ENCODE measurements at regions not wholly inside any gene's neighbourhood (a gene's known extent, or its start where the extent isn't known, plus 50 kb on each side); places are given as distances from the start of the nearest gene placed in this dataset.

DNA sequence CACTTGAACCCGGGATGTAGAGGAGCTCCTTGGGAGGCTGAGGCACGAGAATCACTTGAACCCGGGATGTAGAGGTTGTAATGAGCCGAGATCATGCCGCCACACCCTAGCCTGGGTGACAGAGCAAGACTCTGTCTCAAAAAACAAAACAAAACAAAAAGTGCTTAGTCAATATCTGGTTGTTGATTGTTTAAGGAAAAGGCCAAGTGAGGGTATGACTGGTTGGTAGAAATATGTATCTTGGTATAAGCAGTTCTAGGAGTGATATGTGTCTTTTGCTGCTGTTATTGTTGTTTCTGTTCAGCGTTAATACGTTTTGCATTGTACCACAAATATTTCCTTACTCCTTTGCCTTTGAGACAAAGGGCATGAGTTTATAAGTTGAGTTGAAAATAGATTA lies 210.7 kb upstream of the DMRT1 start:
- DNase-seq (ENCODE audit: low spot score), result no peak

DNA sequence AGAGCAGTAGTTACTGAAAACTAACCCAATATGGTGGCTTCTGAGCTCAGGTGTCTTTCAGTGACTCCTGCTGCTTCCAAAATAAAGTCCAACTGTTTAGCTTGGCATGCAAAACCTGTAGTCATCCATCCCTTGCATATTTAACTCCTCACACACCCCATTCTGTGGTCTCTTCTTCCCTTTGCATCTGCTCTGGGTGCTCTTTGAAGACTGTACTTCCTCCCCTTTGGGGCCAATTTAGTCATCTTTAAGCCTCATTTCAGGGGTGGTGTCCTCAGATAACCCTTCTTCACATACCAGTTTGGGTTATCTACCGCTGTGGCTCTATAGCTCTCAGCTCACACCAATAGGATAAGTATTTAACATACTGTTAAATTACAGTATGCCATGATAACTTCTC lies 209.9 kb upstream of the DMRT1 start:
- DNase-seq (ENCODE audit: low spot score), result no peak

DNA sequence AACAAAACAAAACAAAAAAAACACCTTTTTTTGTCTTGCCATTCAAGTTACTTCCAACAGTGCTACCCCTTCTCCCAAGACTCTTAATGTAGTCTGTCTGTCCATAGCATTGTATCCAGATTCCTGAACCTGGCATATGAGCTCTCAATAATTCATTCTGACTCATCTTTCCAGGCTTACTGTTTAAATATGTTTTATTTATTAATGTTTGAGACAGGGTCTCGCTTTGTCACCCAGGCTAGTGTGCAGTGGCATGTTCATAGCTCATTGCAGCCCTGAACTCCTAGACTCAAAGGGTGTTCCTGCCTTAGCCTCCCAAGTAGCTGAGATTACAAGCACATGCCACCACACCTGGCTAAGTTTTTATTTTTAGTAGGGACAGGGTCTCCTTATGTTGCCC lies 208.0 kb upstream of the DMRT1 start:
- no peak for DNase-seq (ENCODE audit: low spot score)

DNA sequence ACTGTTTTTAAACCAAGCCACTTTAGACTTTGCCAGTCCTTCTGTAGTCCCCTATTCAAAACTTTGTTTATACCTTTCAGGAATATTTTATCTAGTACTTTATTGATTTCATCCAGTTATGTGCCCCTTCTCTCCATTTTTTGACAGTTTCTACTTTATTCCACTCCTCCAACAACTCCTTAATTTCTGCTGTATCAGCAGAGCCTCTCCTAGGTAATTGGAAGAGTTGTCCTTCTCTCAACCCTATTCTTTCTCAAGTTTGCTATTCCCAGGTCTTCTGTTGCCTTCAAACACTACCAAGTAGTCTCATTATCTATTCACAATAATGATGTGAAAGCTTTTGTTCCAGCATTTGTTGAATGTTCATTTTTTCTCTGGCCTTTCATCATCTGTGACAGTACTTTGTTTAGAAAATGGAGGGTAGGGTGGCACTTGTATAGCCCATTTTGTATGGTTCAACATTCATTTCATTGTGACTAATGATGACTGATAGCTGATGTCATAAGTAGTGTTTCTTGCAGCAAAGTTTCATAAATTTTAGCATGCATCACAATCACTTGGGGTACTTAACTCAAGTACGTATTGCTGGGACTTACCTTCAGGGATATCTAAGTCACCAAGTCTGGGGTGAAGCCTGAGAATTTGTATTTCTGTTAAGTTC lies 204.4 kb upstream of the DMRT1 start:
- no peak for DNase-seq (ENCODE audit: low spot score)

DNA sequence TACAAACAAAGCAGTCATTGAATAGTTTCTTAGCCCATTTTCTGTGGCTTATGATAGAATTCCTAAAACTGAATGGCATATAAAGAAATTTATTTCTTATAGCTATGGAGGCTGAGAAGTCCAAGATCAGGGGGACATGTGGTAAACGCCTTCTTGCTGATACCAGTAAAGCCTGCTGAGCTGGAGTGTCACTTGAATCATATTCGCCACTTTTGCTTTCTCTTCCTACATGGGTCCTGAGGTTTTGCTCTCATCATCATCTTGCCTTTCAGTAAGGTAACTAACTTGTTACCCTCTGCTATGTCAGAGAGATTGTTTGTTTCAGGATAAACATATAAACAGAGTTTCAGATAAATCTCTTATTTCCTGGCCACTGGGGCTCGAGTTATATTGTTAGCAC lies 203.3 kb upstream of the DMRT1 start:
- DNase-seq (ENCODE audit: low spot score), result no peak

DNA sequence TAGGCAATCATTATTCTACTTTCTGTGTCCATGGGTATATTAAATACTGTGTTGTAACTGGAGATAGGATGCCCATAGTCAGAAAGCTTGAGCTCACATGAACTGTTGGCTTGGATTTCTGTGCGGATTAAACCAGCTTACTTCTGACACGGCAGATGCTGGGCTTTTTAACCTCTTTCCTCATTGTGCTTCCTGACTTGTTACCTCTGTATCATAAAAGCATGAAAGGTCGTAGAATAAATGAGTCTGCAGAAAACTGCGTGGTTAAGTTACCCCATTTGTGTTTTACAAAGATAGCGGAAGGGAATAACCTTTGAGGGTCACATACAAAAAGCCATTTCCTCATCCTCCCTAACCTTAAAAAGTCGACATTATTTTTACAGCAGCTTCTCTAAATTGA lies 199.5 kb upstream of the DMRT1 start:
- DNase-seq (ENCODE audit: low spot score), result no peak

DNA sequence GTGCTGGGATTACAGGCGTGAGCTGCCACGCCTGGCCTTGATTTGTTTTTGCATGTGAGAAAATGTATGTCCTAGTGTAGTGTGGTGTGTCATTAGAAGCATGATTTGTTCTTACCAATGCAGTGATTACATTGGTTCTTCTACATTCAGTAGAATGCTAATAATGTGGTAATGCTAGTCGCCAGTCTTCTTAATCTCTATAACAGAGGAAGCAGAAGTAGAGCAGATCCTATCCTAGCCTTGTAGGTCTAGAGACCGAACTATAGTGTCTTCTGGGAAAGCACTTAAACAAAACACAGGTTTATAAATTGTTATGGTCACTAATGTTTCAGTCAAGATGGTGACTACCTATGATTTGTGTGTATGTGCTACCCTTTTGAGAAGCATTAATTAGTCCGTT lies 197.5 kb upstream of the DMRT1 start:
- DNase-seq (ENCODE audit: low spot score), result no peak

DNA sequence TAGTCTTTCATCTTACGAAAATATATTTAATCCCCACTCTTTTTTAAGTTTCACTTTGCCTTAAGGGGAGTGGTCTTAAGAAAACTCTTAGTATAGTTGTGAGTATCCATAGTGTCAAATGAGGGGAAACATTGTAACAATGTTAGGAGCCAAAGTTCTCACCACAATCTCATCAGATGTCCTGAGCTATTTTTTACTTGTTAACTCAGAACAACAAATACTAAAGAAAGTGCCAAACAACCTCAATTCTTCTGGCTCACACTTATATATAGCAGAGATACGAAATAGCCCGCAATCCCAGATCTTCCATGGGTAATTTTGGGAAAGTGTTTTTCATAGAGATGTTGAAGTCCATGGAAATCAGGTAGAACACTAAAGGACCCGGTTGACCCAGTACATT lies 194.0 kb upstream of the DMRT1 start:
- no peak for DNase-seq (ENCODE audit: low spot score)

DNA sequence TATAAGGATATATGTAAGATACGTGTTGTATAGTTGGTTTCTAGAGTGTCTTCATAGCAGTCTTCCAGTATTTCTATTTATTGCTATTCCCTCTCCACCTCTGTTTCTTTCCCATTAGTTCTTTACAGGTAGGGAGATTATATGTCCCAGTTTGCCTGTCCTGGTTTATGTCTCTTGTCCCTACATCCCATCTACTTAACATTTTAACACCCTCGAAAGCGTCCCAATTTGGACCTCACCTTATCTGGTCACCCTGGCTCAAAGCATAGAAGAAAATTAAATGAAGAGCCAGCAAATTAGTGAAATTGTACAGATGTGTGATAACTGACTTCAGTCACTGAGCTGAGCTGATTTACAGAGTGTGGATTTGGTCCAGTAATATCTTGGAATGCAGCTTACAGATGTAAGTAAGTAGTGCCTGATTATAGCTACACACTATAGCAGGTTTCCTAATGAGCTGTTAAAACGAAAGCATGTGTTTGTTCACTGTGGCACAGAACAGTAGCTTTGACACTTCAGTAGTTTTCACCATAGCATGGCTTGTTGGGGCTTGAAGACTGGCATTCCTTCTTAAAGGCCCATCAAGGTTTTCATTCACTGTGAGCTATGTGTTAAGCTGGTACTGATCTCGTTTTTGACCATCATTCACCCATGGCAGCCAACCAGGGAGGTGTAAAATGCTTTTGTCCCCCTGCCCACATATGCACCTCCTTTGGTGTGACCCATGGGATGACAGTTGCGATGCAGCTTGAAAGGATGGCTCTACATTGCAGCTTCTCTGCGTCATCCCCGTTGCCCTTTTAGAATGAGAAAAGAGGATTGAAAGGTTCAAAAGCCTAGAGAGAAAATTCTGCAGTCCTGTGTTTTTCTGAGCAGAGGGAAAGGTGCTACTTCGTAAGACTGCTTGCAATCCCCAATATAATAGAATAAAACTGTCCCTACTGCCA lies 192.1 kb upstream of the DMRT1 start:
- DNase-seq (ENCODE audit: low spot score), result no peak

DNA sequence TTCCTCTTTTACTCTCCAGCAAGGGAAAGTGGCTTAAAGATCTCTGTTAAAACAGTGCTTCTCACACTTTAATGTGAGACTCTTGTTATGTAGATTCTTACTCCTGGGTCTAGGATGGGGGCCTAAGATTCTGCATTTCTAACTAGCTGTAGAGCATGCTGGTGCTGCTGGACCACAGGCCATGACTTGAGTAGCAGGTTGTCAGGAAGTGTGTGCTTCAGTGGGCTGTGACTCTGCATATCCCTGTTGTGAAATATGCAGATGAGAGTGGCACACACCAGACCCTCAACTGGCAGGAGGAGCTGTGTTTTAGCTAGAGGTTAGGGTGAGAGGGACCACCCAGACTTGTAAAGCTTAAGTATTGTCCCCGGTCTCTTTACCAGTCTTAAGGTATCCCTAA lies 191.1 kb upstream of the DMRT1 start:
- DNase-seq (ENCODE audit: low spot score), result no peak

DNA sequence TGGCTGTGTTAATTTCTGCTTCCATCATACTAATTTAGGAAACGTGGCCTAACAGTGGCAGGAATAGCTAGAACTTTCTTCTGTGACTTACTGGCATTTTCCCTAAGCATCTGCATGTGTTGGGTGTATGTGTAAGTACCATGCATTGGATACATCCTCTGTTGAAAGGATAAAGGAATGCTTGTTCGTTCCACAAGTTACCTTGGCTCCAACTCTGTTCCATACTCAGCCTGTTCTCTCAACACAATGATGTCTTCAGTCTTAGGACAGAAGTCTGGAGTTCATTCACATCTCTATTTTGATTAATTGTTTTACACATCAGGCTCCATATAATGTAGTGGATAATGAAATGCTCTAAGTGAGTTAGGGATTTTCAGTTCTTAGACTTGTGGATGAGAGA lies 190.1 kb upstream of the DMRT1 start:
- DNase-seq (ENCODE audit: low spot score), result no peak

DNA sequence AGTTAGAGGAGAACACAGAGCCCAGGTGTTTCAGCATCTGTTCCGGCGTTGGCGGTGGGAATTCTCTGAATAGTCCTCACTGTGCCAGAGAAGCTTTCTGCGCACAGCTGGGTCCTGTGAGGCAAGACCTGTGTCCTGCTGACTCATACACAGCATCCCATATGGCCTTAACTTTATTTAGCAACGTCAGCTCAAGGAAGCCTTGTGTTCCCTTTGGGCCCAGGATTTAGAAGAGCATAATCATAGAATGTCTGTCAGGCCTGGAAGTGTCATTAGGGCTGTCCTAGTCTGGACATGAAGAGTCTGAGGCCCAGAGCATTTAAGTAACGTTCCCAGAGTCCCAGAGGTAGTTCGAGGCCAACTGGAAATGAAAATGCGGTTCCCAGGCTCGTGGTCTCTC lies 188.6 kb upstream of the DMRT1 start:
- no peak for DNase-seq (ENCODE audit: low spot score)

DNA sequence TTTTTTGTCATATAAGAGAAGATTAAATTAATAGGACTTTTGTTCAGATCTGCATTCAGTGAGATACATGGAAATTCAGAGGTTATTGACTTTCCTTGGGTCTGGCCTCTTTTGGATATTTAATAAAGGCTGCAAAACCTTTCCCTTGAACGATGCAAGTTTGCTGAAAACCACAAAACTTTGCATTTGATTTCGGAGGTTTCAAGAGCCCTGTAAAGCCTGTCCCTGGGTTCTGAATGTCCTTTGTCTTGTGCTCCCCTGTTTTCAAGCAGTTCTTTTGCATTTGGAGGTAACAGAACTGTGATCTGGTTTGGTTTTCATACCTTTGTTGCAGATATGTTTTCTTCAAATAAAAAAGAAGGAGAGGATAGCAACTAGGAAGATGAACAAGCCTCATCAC lies 188.1 kb upstream of the DMRT1 start:
- DNase-seq (ENCODE audit: low spot score), result no peak

DNA sequence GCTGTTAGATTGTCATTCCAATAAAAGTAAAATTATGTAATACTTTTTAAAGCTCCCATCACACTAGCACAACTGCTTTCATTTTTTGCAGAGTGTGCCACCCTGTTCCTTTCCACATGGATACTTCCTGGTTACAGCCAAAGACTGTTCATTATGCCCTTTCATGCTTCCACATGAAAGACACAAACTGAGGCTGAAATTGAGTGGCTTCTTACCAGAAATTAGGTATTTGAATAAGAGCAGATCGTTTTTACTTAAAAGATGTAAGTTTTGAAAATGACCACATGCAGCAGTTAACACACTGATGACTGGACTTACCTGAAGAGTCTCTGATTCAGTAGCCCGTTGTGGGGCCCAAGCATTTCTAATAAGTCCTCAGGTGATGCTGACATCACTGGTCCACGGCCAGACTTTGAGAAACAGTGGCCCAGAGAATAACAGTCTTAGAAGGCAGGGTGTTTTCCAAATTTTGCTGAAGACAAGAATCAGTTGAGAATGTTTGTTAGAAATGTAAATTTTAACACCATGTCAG lies 187.6 kb upstream of the DMRT1 start:
- no peak for DNase-seq (ENCODE audit: low spot score)

DNA sequence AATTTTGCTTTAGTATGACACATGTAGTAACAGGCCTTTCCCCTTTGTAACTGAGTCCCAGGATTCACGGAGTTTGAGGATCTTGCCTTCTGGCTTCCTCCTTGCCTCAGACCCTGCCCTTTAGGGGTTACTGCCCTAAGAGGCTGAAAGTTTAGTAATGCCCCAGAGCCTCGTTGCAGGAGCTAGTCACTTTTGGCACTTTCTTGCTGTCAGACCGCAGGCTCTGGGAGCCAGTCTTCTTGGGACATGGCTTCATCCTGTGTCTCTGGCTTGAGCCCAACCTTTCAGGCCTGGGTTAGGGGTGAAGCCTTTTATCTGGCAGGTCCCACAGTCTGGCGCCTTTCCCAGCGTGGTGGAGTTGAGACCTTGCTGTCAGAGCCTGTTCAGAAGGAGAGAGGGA lies 185.6 kb upstream of the DMRT1 start:
- DNase-seq (ENCODE audit: low spot score), result no peak

DNA sequence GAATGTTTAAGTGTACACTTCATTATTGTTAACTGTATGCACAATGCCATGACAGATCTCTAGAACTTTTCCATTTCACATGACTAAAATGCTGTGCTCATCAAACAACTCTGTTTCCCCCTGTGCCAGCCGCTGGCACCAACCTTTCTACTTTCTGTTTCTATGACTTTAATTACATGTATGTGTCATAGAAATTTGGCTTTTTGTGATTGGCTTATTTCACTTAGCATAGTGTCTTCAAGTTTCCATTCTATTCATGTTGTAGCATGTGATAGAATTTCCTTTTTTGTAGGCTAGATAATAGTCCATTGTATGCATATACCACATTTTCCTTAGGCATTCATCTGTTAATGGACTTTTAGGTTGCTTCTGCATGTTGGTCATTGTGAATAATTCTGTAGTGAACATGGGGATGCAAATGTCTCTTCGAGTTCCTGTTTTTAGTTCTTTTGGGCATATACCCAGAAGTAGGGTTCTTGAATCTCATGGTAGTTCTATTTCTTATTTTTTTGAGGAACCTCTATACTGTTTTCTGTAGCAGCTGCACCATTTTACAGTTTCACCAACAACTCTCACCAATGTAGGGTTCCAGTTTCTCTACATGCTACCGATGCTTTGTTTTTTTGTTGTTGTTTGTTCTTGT lies 184.4 kb upstream of the DMRT1 start:
- DNase-seq (ENCODE audit: low spot score), result no peak

DNA sequence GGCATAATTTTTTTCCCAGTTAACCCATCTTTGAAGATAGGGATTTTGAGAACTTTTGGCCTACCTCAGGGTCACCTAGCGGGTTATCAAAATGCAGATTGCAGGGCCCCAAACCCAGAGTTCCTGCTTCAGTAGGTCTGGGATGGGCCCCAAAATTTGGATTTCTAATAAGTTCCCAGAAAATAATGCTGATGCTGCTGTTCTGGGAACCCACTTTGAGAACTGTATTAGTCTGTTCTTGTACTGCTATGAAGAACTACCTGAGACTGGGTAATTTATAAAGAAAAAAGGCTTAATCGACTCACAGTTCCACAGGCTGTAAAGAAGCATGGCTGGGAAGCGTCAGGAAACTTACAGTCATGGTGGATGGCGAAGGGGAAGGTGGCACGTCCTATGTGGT lies 182.2 kb upstream of the DMRT1 start:
- DNase-seq (ENCODE audit: low spot score), result no peak

DNA sequence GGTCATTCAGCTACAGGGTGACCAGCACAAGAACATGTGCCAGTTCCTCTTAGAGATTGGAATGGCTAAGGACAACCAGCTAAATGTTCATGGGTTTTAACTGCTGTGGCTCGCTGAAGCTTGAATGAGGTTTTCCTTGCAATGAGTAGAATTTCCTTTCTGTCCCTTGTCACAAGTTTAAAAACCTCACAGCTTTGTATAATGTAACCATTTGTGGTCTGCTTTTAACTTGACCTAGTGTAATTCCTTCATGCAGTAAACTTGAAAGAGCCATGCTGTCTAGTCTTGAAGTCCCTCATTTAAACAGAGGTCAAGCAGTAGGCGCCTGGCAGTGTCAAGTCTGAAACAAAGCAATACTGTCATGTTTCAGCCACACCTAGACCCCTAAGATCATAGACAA lies 181.3 kb upstream of the DMRT1 start:
- no peak for DNase-seq (ENCODE audit: low spot score)

DNA sequence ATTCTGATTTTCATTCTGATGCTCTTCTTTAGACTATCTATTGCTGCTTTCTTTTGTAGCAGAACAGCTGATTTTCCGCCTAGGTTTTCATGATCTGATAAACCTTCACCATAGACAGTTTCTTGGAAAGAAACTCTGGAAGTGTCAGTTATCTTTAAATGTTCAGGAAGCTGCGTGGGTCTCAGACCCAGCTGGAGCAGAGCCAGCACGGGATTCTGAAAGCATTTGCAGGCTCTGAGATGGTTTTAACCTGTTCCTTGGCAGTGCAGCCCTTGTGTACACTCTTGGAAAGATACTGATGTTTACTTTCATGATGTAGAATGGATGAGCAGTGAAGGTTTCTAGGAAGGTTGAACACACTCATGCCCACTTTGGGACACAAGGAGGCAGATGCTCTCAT lies 178.0 kb upstream of the DMRT1 start:
- no peak for DNase-seq (ENCODE audit: low spot score)

DNA sequence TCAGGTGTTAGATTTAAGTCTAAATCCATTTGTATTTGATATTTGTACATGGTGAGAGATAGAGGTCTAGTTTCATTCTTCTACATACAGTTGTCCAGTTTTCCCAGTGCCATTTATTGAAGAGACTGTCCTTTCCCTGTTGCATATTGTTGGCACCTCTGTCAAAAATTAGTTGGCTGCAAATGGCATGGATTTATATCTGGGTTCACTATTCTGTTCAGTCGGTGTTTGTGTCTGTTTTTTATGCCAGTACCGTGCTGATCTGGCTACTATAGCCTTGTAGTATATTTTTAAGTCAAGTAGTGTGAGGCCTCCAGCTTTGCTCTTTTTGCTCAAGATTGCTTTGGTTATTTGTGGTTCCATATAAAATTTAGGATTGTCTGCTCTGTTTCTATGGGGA lies 176.2 kb upstream of the DMRT1 start:
- DNase-seq (ENCODE audit: low spot score), result no peak

DNA sequence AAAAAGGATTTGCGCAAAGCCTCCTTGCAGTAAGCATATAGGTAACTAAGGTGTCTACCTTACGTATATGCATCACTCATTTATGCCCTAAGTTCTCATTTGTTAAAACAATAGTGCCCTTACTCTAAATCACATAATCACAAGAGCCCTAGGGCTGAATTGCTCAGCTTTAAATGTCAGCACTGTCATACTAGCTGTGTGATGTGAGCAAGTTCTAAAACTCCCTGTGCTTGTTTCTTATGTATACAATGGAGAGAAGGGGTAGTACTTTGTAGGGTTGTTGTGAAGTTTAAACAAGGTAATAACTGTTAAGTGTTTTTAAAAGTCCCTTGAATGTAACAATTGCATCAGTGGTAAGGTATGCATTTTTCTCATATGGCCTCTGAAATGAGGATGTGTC lies 169.5 kb upstream of the DMRT1 start:
- DNase-seq (ENCODE audit: low spot score), result no peak

DNA sequence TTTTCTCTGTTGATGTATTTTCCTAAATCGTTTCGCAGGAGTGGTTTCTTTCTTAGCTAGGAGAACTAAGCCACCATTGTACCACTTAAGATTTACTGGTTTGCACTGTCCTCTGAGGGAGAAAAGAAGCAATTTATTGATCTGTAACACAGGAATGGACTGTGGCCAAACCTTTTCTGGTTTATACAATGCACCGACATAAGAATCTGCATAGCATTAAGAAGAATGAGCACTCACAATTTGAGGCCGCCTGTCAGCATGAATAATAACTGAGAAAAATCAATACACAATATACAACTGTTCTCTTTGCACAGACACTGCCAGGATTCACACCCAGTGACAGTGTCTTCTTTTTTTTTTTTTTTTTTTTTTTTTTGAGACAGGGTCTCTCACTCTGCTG lies 168.6 kb upstream of the DMRT1 start:
- DNase-seq (ENCODE audit: low spot score), result no peak

Data from COLO829 (cell line).